SK-N-SH (cell line): ENCODE measurements at regions not wholly inside any gene's neighbourhood (a gene's known extent, or its start where the extent isn't known, plus 50 kb on each side); places are given as distances from the start of the nearest gene placed in this dataset.
A peak's percentile ranks its signal among the peaks of the same experiment; 100 is the strongest.

Experiments
- CTCF ChIA-PET: fragments of 300-600, 350-600 bp; formaldehyde crosslinking; extraction: SDS; loops from one replicate; lab custom pipeline; 2021; lab: Yijun Ruan, JAX
- POLR2A ChIA-PET: fragments of 350-600 bp; sonication (Branson Sonifier 250); formaldehyde crosslinking; extraction: SDS; loops from one replicate; lab custom pipeline; 2020; ENCODE audit warnings: antibody characterized with exemption, inconsistent platforms; lab: Yijun Ruan, JAX
- DNase-seq: peaks from one replicate; pipeline ENCODE4 v3.0.0; 2012
- H2AFZ ChIP-seq: fragments of 200-600 bp; sonication (generic); 2 replicates; pipeline ENCODE4 v1.8.1; 2016; ENCODE audit warnings: antibody characterized with exemption, mild to moderate bottlenecking, low read depth
- H3F3A ChIP-seq: fragments of 200-600 bp; sonication (generic); replicated peaks from 2 replicates; pipeline ENCODE3; 2016; ENCODE audit warnings: antibody characterized with exemption, mild to moderate bottlenecking; ENCODE audit not compliant: insufficient read depth
- H3K27ac ChIP-seq, 2 experiments: fragments of 200-500 bp in 1 of 2; fragments of 200-600 bp in 1 of 2; sonication (Bioruptor generic) in 1 of 2; sonication (generic), shearing (Covaris generic) in 1 of 2; 2 replicates each; pipeline versions ENCODE4 v1.5.1 to v1.6.1; 2014 to 2016; ENCODE audit warnings: low read depth in 2 of 2, inconsistent platforms in 1 of 2, low read length in 1 of 2, mild to moderate bottlenecking in 1 of 2, mixed read lengths in 1 of 2
- H3K27me3 ChIP-seq: fragments of 200-600 bp; sonication (generic), shearing (Covaris generic); 2 replicates; pipeline ENCODE4 v1.6.1; 2016; ENCODE audit warnings: mixed run types; ENCODE audit not compliant: insufficient read depth
- H3K36me3 ChIP-seq, 2 experiments: fragments of 200-500 bp in 1 of 2; fragments of 200-600 bp in 1 of 2; sonication (Bioruptor generic) in 1 of 2; sonication (generic) in 1 of 2; replicated peaks in 1 of 2; 2 replicates each; pipeline versions ENCODE3 to v1.5.1; 2014 to 2016; ENCODE audit warnings: low read length in 1 of 2, mild to moderate bottlenecking in 1 of 2; ENCODE audit not compliant: insufficient read depth in 2 of 2, control insufficient read depth in 1 of 2
- H3K4me1 ChIP-seq, 2 experiments: fragments of 200-500 bp in 1 of 2; fragments of 200-600 bp in 1 of 2; sonication (Bioruptor generic) in 1 of 2; sonication (generic), shearing (Covaris generic) in 1 of 2; 2 replicates each; pipeline versions ENCODE4 v1.5.1 to v1.6.1; 2014 to 2016; ENCODE audit warnings: low read depth in 1 of 2, low read length in 1 of 2, mixed run types in 1 of 2; ENCODE audit not compliant: insufficient read depth in 2 of 2, control insufficient read depth in 1 of 2
- H3K4me2 ChIP-seq: fragments of 200-600 bp; sonication (generic), shearing (Covaris generic); 2 replicates; pipeline ENCODE4 v1.6.1; 2017; ENCODE audit warnings: mixed run types
- H3K4me3 ChIP-seq, 2 experiments: fragments of 200-500 bp in 1 of 2; fragments of 200-600 bp in 1 of 2; sonication (Bioruptor generic) in 1 of 2; sonication (generic), shearing (Covaris generic) in 1 of 2; 2 replicates each; pipeline versions ENCODE4 v1.5.1 to v1.8.1; 2014 to 2016; ENCODE audit warnings: low read depth in 2 of 2, inconsistent platforms in 1 of 2, low read length in 1 of 2, mild to moderate bottlenecking in 1 of 2, mixed read lengths in 1 of 2, moderate library complexity in 1 of 2
- H3K79me2 ChIP-seq: fragments of 200-600 bp; sonication (generic); 2 replicates; pipeline ENCODE4 v1.8.1; 2017; ENCODE audit warnings: mild to moderate bottlenecking; ENCODE audit not compliant: insufficient read depth
- H3K9ac ChIP-seq: fragments of 200-600 bp; sonication (generic); 2 replicates; pipeline ENCODE4 v1.6.1; 2017; ENCODE audit warnings: mixed run types
- H3K9me2 ChIP-seq: fragments of 200-600 bp; sonication (generic); 2 replicates; pipeline ENCODE4 v1.6.1; 2017; ENCODE audit warnings: mixed run types
- H3K9me3 ChIP-seq: fragments of 200-600 bp; sonication (generic); 2 replicates; pipeline ENCODE4 v1.6.1; 2017; ENCODE audit warnings: mixed run types, mild to moderate bottlenecking, moderate library complexity
- H4K20me1 ChIP-seq: fragments of 200-600 bp; sonication (generic); 2 replicates; pipeline ENCODE4 v1.6.1; 2017; ENCODE audit warnings: mild to moderate bottlenecking, mixed run types; ENCODE audit not compliant: insufficient read depth
- CTCF ChIP-seq: fragments of 200-600 bp; sonication (generic); IDR thresholded peaks from 2 replicates; pipeline ENCODE4 v1.6.1; 2017; ENCODE audit warnings: antibody characterized with exemption, mild to moderate bottlenecking, moderate library complexity
- ELF1 ChIP-seq: IDR thresholded peaks from 2 replicates; pipeline ENCODE4 v1.4.0; 2012
- EP300 ChIP-seq, 2 experiments: IDR thresholded peaks; 2 replicates each; pipeline versions ENCODE4 v1.4.0 to v1.6.1; 2012; ENCODE audit warnings: borderline replicate concordance in 1 of 2, low read depth in 1 of 2, low read length in 1 of 2
- FOXJ3 ChIP-seq: sonication (generic); formaldehyde crosslinking; IDR thresholded peaks from 2 replicates; pipeline ENCODE4 v1.5.1; 2020; ENCODE audit warnings: mild to moderate bottlenecking, missing genetic modification reagents
- GATA2 ChIP-seq: sonication (generic); formaldehyde crosslinking; IDR thresholded peaks from 2 replicates; pipeline ENCODE4 v1.5.0; 2020; ENCODE audit warnings: mild to moderate bottlenecking, missing genetic modification reagents
- NRF1 ChIP-seq: IDR thresholded peaks from 2 replicates; pipeline ENCODE4 v1.6.1; 2012; ENCODE audit warnings: low read depth, mild to moderate bottlenecking, low read length
- RAD21 ChIP-seq: IDR thresholded peaks from 2 replicates; pipeline ENCODE4 v1.6.1; 2012; ENCODE audit warnings: mild to moderate bottlenecking, low read length
- RCOR1 ChIP-seq: fragments of 150-350 bp; IDR thresholded peaks from 2 replicates; pipeline ENCODE4 v1.6.1; 2017; ENCODE audit warnings: antibody characterized with exemption, low read length
- RFX5 ChIP-seq: IDR thresholded peaks from 2 replicates; pipeline ENCODE4 v1.6.1; 2012; ENCODE audit warnings: mild to moderate bottlenecking, improper control_type of control experiment, low read length
- RXRA ChIP-seq: IDR thresholded peaks from 2 replicates; pipeline ENCODE4 v1.4.0; 2012; ENCODE audit warnings: low read depth, mild to moderate bottlenecking, borderline replicate concordance
- SMC3 ChIP-seq: IDR thresholded peaks from 2 replicates; pipeline ENCODE4 v1.6.1; 2012; ENCODE audit warnings: low read depth, low read length, improper control_type of control experiment
- USF1 ChIP-seq: IDR thresholded peaks from 2 replicates; pipeline ENCODE4 v1.4.0; 2012; ENCODE audit warnings: low read depth, borderline replicate concordance
- WGBS: methylation state at CpG from one replicate; pipeline ENCODE4 v1.1.6; 2017; ENCODE audit warnings: low lambda C conversion rate; 5-methylcytosine and 5-hydroxymethylcytosine counted together
- TF ChIP-seq, protein P1 (sequence below): IDR thresholded peaks from 2 replicates; pipeline ENCODE4 v1.6.1; 2012; ENCODE audit warnings: mild to moderate bottlenecking, low read depth, low read length, moderate library complexity
- TF ChIP-seq, protein P2 (sequence below): IDR thresholded peaks from 2 replicates; pipeline ENCODE4; 2012
- TF ChIP-seq, protein P3 (sequence below): IDR thresholded peaks from 2 replicates; pipeline ENCODE4 v1.4.0; 2012; ENCODE audit warnings: low read depth, borderline replicate concordance

DNA sequence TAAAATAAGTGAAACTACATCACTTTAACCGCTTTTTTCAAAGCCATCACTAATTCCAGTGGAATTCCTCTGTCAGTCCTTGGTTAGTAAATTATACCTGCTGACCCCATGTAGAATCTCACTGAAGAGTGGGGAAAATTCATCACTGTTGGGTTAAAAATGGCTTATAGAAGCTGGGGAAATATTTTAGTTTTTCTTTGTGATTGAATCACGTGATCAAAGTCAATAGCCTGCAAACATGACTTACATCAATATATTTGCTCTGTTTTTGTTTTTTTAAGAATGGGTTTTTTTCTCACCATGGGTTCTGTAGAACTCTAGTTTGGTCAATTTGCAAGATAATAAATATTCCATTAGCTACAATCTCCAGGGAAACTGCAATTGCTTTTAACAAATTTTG is 445.2 kb upstream of the FAM47C start (continued):
- TF ChIP-seq, protein P1, sequence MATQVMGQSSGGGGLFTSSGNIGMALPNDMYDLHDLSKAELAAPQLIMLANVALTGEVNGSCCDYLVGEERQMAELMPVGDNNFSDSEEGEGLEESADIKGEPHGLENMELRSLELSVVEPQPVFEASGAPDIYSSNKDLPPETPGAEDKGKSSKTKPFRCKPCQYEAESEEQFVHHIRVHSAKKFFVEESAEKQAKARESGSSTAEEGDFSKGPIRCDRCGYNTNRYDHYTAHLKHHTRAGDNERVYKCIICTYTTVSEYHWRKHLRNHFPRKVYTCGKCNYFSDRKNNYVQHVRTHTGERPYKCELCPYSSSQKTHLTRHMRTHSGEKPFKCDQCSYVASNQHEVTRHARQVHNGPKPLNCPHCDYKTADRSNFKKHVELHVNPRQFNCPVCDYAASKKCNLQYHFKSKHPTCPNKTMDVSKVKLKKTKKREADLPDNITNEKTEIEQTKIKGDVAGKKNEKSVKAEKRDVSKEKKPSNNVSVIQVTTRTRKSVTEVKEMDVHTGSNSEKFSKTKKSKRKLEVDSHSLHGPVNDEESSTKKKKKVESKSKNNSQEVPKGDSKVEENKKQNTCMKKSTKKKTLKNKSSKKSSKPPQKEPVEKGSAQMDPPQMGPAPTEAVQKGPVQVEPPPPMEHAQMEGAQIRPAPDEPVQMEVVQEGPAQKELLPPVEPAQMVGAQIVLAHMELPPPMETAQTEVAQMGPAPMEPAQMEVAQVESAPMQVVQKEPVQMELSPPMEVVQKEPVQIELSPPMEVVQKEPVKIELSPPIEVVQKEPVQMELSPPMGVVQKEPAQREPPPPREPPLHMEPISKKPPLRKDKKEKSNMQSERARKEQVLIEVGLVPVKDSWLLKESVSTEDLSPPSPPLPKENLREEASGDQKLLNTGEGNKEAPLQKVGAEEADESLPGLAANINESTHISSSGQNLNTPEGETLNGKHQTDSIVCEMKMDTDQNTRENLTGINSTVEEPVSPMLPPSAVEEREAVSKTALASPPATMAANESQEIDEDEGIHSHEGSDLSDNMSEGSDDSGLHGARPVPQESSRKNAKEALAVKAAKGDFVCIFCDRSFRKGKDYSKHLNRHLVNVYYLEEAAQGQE = no peak
- TF ChIP-seq, all 33 proteins: peak for 0

GRCh38 chrX:36568946-36569345 is 439.2 kb upstream of the FAM47C start:
- Histone ChIP-seq H2AFZ (no peak overlapping the region), H3K4me2 (no peak overlapping the region), H3K4me3 (no peak overlapping the region), H3K4me1 (no peaks in the 10 kb centered on the region), H3K9me3 (no peaks in the 10 kb centered on the region), H3K79me2 (no peaks in the 10 kb centered on the region), H3K27ac (no peak overlapping the region), H3K27me3 (no peaks in the 10 kb centered on the region), H3F3A (no peaks in the 10 kb centered on the region), H4K20me1 (no peaks in the 10 kb centered on the region), H3K9me2 (no peaks in the 10 kb centered on the region), H3K9ac (no peak overlapping the region), H3K36me3 (no peaks in the 10 kb centered on the region)
- POLR2A ChIA-PET = no interaction called here
- no peak for DNase-seq
- TF ChIP-seq FOXJ3 (no peak), RFX5 (no peak), RAD21 (peak; percentile 41), CTCF (peak; percentile 25), ELF1 (no peak), RXRA (no peak), SMC3 (no peak), GATA2 (no peak), NRF1 (no peak)
- 13% methylated on average over 1 of the region's 1 CpG for WGBS
- CTCF ChIA-PET = no interaction called here

DNA sequence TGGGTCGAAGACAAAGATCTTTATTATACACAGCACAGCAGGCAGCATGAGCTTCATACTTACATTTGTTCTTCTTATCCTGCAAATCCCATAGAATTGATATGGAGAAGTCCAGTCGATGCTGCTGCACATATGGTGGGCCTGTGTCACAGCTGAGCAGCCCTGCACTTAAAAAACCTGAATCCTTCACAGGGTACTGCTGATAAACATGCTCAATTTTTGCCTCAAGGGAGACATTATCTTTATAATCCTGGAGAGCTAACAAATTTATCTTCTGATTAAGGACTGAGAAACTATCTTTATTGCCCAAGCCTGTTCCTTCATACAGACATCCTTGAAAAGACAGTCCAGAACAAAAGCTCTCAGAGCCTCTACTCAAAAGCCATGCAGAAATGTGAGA is 434.4 kb upstream of the FAM47C start:
- Histone ChIP-seq H3K9ac (no peak overlapping the region), H3F3A (no peaks in the 10 kb centered on the region), H3K9me3 (no peaks in the 10 kb centered on the region), H3K4me1 (no peaks in the 10 kb centered on the region), H3K36me3 (no peaks in the 10 kb centered on the region), H3K4me2 (no peak overlapping the region), H3K79me2 (no peaks in the 10 kb centered on the region), H3K27ac (no peak overlapping the region), H3K27me3 (no peaks in the 10 kb centered on the region), H4K20me1 (no peaks in the 10 kb centered on the region), H2AFZ (no peak overlapping the region), H3K4me3 (no peak overlapping the region), H3K9me2 (no peaks in the 10 kb centered on the region)
- 0% methylated on average over 2 of the region's 2 CpGs for WGBS
- ChIA-PET POLR2A (no interaction called here), CTCF (interaction anchor here (0.7 kb wide), 1 partner anchor 13 kb away, joined by 3 read pairs; no protein-coding TSS in a partner anchor)
- DNase-seq = peak; percentile 2
- peak; percentile 47 for TF ChIP-seq GATA2
- TF ChIP-seq, protein P2, sequence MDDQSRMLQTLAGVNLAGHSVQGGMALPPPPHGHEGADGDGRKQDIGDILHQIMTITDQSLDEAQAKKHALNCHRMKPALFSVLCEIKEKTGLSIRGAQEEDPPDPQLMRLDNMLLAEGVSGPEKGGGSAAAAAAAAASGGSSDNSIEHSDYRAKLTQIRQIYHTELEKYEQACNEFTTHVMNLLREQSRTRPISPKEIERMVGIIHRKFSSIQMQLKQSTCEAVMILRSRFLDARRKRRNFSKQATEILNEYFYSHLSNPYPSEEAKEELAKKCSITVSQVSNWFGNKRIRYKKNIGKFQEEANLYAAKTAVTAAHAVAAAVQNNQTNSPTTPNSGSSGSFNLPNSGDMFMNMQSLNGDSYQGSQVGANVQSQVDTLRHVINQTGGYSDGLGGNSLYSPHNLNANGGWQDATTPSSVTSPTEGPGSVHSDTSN = no peak
- TF ChIP-seq, protein P3, sequence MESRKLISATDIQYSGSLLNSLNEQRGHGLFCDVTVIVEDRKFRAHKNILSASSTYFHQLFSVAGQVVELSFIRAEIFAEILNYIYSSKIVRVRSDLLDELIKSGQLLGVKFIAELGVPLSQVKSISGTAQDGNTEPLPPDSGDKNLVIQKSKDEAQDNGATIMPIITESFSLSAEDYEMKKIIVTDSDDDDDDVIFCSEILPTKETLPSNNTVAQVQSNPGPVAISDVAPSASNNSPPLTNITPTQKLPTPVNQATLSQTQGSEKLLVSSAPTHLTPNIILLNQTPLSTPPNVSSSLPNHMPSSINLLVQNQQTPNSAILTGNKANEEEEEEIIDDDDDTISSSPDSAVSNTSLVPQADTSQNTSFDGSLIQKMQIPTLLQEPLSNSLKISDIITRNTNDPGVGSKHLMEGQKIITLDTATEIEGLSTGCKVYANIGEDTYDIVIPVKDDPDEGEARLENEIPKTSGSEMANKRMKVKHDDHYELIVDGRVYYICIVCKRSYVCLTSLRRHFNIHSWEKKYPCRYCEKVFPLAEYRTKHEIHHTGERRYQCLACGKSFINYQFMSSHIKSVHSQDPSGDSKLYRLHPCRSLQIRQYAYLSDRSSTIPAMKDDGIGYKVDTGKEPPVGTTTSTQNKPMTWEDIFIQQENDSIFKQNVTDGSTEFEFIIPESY = no peak
- peak; percentile 64; the same call in 1 of the 2 replicates for TF ChIP-seq RCOR1
- TF ChIP-seq NRF1 = no peak
- no peak for TF ChIP-seq USF1
- peak in 1 of 2 experiments; percentile 44; a peak in 1 of 4 replicates for TF ChIP-seq EP300 (IDR thresholded peaks at IDR 0.05; ENCODE audit: borderline replicate concordance in 1 of 2, low read depth in 1 of 2, low read length in 1 of 2)
